Limb (tissue), 2 donors: ENCODE measurements at regions not wholly inside any gene's neighbourhood (a gene's known extent, or its start where the extent isn't known, plus 50 kb on each side); places are given as distances from the start of the nearest gene placed in this dataset.

Experiments used
- DNase-seq, 2 donors: peaks; one replicate each; pipeline ENCODE4 v3.0.0-alpha.2; 2016; ENCODE audit errors: extremely low spot score in 2 of 2

GRCh38 chrX:14476205-14476604 lies 53.1 kb upstream of the GLRA2 start:
- peak in 1 of 2 donors; percentile 72 for DNase-seq

DNA sequence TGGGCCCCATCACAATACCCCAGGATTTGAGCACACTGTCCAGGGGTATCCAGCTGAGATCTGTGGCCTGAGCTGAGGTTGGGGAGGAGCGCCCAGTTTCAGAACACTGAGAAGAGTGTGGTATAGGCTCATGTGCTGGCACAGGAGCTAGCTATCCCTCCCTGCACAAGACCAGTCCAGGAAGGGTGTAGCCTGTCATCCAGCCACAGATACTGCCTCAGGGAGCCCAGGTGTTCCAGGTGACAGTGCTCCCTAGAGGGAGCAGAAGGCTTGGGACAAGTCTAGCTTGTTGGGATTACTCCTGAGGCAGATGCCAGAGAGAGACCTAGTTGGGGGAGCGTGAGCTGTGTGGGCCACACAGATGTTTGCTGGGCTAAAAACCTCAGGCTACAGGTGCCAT lies 79.6 kb upstream of the GLRA2 start:
- DNase-seq: no peak

DNA sequence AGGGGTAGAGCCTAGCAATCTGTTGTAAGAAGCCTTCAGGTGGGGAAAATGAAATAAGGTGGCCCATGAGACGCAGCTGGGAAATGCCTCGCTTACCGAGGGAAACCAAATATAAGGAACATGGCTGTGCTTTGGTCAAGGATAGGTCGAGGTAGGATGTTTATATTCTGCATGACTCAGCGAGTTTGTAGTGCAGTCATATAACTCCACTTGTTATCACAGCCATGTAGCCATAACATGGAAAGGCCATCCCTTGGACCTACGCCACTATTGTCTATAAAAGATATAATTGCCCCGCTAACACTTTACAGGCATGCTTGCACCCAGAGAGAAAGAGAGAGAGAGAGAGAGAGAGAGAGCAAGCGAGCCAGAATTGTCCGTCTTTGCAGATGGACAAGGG lies 80.9 kb upstream of the GLRA2 start:
- DNase-seq: no peak

DNA sequence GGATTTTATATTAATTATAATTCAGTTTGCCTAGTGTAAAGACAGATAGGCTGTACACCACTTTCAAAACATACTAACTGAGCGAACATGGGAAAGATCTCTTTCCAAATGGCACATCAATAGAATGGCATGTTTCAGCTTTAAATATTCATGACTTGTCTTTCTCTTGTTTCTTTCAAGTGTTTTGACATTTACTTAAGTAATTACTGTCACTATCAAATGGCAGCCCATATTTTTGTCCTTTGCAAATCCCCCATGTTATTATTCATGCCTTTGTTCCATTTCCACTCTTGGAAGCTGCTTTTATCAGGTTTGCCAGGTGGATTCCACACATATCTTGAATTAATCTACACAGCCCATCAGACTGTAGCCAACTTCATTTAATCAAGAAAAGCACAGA lies 89.2 kb upstream of the GLRA2 start:
- DNase-seq: no peak

DNA sequence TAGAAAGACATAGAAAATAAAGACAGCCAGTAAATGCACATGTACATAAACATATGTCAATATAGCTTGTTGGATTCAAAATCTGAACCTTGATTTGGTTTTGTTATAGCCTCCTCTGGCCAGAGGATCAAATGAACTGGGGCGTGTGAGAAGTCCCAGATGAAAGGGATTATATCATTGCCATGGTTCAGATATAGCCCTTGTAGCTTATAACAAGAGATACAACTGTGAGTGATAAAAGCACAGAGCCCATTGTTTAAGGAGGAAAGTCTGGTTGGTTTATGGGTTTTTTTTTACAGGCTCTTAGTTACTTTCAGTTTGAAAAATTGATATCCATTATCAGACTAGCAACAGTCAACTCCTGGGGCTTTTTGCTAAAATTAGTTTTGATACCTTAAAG lies 101.7 kb upstream of the GLRA2 start:
- DNase-seq: no peak

DNA sequence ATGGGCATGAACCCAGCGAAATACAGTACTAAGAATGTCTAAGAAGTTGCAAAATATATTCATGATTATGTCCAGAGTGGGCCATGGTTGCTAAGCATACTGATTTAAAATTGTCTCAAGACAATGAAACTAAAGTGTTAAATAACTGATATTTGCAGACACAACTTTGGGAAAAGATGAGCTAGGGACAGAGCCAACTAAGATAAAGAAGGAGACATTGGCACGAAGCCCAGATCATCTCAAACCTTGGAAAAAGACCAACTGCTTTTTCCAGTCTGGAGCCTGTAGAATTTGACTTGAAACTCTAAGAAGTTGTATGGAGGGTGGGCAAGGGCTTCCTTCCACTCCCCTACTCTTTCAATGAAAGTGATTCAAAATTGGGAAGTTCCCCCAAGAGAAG lies 108.5 kb upstream of the GLRA2 start:
- DNase-seq: no peak

DNA sequence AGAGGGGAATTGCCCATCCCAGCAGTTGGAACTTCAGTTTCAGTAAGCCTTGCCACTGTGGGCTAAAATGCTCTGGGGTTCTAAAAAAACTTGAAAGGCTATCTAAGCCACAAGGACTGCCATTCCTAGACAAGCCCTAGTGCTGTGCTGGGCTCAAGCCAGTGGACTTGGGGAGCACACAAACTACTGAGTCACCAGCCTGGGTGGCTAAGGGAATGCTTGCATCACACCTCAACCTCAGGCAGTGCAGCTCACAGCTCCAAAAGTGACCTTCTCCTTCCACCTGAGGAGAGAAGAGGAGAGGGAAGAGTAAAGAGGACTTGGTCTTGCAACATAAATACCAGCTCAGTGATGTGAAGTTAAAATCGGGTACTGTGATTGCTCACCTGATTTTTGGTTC lies 116.7 kb upstream of the GLRA2 start:
- no peak for DNase-seq

DNA sequence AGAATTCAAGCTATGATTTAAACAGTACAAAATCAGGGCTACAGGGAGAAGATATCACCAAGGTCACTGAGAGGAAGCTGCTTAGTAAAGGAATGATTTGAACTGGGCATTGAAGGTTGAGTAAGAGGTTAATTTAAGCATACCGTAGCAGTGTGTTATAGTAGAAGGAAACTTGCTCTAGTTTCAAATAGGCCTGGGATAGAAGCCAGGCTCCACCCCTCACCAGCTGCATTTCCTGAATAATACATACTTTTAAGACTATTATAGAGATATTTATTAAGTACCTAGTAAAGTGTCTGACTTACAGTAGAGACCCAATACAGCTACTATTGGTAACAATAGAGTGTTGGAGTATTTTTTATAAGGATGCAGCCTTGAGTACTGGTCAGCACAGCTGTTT lies 118.0 kb upstream of the GLRA2 start:
- no peak for DNase-seq

- DNase-seq: no peak
Measured at GRCh38 chrX:14409341-14409740, 120.0 kb upstream of the GLRA2 start.

DNA sequence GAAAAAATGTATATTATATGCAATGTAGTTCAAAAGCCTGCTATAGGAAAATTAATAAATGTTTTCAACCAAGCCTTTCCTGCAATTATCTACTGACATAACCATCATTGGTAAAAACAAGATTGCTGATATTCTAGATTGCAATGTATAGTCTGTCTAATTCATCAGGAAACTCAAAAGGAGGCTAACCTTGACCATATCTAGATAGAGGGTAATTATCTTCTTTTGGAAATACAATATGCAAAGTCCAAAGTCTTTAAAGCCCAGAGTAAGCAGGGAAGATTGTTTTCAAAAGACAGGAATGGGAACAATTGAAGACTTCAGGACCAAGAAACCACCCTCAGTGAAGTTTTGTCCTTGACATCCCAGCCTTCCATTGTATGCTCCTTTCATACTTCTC lies 123.1 kb upstream of the GLRA2 start:
- no peak for DNase-seq

DNA sequence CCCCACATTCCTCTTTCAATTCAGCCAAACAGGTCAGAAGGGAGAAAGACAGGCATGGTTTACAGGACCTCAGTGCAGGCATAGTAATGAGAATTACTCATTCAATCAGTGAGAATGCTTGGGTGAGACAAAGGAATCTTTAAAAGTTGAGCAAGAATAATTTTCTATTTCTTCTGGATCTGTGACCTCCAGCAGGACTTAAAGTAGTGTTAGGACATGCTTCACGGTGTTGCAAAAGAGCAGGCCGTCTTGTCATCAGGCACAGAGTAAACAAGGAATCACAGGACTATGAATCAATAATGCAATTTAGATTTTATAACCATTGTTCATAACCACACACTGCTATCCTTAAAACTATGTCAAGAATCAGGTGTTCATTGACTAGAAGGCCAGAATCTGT lies 130.6 kb upstream of the GLRA2 start:
- no peak for DNase-seq

DNA sequence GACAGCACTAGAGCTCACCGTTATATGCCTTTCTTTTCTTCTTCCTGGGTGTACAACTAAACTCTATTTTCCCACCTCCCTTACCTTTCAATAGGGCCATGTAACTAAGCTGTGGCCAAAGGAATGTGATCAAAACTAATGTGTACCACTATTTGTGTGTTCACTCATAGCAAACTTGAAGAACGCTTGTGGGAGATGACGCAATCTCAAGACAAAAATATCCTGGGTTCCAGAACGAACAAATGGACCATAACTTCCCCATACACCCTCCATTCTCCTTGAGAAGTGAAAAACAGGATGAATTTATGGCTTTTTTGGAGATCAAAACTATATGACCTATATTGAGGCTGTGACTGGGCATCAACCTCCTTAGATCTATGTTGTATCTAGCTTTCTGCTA lies 139.7 kb upstream of the GLRA2 start:
- no peak for DNase-seq

- DNase-seq: no peak
Measured at GRCh38 chrX:14386981-14387380, 142.4 kb upstream of the GLRA2 start.

DNA sequence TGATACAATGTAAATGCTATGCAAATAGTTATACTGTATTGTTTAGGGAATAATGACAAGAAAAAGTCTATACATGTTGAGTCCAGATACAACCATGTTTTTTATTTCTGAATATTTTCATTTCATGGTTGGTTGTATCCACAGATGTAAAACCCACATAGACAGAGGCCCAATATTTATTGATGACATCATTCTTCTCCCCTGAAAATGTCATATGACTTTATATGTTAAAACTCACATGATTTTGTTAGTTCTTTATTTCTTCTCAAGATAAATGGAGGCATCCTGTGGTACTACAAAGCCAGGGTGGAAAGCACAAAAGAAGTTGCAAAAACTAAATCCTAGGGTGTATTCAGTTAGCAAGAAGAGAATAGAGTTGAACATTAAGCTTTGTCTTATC lies 149.3 kb upstream of the GLRA2 start:
- no peak for DNase-seq

DNA sequence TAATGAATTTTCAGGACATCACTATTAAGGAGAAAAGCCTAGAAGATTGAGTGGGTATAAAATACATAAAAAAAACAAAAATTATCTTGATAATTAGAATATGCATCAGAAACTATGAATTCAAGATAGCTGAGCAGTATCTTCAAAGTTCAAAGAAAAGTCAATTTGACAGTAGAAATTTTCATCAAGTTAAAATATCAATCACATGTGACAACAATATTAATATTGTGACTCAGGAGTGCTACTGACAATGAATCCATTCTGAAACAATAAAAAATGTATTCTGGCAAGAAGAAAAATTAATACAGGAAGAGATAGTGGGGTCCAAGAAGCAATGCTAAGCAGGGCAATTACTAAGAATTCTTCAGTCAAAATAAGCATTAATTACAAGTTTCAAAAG lies 151.9 kb upstream of the GLRA2 start:
- DNase-seq: no peak

GRCh38 chrX:14363728-14364127 lies 165.6 kb upstream of the GLRA2 start:
- DNase-seq: no peak

DNA sequence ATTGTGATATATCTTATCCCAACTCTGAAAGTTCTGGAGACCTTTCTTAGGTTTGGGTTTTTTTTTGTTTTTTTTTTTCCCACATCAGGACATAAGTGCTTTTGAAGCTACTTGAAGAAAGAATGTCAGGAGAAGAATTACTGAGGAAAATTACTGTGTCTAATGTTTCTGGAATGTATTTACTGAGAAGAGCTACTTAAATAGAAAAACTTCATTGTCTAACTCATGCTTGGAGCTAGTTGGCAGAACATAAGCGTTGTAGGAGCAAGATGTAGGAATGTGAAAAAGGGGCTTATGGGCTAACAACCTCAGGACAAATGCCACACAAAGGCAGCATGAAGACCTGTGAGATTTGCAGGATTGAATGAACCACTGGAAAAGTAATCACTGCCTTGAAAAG lies 166.6 kb upstream of the GLRA2 start:
- no peak for DNase-seq

- no peak for DNase-seq
Measured at GRCh38 chrX:14361435-14361834, 167.9 kb upstream of the GLRA2 start.

- DNase-seq: no peak
Measured at GRCh38 chrX:14359727-14360126, 169.6 kb upstream of the GLRA2 start.

- DNase-seq: no peak
Measured at GRCh38 chrX:14359316-14359715, 170.0 kb upstream of the GLRA2 start.

- no peak for DNase-seq
Measured at GRCh38 chrX:14357314-14357713, 172.0 kb upstream of the GLRA2 start.

GRCh38 chrX:14356401-14356800 lies 172.9 kb upstream of the GLRA2 start:
- no peak for DNase-seq

DNA sequence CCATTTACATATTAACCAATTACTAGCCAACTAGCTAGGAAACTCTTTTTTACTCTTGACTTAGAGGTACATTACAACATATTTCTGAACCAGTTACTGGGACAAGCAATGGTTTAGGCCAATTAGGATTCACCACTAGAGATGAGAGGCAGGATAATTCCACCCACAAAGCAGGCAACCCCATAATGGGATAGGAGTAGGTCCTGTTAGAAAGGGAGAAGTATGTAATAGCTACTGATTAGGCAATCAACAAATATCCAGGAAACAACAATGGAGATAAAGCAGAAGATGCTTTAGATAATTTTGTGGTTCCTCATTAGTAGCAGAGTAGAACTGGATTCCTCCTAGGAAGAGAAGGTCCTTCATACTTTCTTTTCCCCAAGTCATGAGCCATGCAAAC lies 173.8 kb upstream of the GLRA2 start:
- no peak for DNase-seq

GRCh38 chrX:14354521-14354920 lies 174.8 kb upstream of the GLRA2 start:
- peak in 1 of 2 donors; percentile 33 for DNase-seq

DNA sequence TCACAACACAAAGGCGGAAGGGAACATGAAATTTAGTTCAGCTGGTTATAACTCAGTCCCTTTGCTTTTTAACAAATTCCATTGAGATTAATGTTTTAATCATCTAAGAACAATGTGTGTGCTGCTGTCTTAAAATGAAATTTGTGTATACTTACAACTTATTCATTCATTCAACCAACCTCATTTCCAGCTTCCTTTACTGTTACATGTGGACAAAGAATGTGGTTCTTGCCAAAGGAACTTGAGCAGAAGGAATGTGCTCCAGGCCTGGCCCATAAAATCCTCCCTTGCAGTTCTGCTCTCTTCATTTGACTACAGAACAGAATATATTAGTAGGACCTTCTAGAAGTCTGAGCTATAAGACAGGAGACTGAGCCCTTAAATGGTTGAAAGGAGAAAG lies 176.8 kb upstream of the GLRA2 start:
- DNase-seq: no peak
